Left hindlimb (tissue), 1 donor: ENCODE measurements at regions not wholly inside any gene's neighbourhood (a gene's known extent, or its start where the extent isn't known, plus 50 kb on each side); places are given as distances from the start of the nearest gene placed in this dataset.
A peak's percentile ranks its signal among the peaks of the same experiment; 100 is the strongest.

Experiments used
- DNase-seq: peaks from one replicate; pipeline ENCODE4 v3.0.0-alpha.2; 2018

DNA sequence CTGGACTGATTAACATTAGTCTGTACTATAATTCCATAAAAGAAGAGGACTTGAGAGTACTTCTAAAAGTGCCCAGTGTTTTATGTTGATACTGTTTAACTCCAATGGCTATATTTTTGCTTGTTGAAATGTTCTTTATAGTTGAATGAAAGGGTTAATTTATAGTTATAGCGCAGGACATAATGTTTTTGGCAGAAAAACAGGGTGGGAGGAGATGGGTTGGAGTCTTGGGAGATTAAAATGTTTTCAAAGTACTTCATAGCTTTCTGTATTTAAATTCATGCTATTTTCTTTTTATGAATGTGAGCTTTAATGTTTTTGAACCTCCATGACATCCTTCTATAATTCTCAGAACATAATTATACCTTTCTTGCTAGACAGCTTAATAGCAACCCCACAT lies 108.2 kb downstream of the CNTN3 start:
- no peak for DNase-seq

DNA sequence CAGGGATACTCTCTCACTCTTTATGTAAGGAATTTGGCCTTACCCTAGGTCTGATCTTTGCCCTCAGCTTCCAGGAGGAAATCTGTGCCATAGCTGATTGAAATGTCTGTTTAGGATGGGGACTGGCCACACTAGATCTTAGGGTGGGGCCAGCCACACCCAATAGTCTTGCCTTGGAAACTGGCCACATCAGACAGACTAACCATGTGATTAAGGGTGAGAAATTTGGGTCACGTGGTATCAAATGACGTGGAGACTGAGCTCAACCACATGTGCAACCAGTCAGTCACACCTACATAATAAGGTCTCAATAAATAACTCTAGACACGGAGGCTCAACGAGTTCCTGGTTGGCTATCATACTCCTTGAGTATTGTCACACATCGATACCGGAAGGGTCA lies 113.5 kb downstream of the CNTN3 start:
- DNase-seq: no peak

DNA sequence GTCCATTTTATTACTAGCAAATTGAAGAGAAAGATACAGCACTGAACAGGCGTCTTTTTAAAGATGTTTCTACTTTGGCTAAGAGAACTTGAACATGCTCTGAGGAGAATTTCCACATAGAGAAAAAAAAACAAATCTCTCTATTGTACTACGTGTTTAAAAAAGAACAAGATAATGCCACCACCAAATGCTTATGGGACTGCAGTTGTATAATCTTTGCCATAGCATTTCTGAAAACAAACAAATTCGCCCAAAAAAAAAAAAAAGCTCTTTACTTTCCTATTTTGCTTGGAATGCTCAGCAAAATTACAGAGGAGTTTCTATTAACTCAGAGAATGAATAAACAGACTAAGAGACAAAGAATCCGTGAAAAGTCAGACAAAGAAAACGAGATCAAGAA lies 114.2 kb downstream of the CNTN3 start:
- no peak for DNase-seq

DNA sequence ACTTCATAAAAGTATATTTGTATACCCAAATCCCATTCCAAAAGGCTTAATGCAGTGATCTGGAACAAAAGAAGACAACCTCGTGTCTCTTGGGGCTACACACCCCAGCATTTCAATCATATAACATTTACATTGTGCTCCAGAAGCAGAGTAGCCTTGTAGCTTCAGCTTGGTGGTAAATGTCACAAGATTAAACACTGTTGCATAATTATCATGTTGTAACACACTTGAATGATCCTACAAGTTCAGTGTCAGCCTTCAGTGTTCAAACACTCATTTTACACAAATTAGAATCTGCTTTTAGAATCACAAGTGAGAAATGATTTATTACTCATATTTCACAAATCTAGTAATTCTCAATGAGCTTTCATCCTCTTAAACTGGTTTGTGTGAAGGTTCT lies 122.6 kb downstream of the CNTN3 start:
- no peak for DNase-seq

DNA sequence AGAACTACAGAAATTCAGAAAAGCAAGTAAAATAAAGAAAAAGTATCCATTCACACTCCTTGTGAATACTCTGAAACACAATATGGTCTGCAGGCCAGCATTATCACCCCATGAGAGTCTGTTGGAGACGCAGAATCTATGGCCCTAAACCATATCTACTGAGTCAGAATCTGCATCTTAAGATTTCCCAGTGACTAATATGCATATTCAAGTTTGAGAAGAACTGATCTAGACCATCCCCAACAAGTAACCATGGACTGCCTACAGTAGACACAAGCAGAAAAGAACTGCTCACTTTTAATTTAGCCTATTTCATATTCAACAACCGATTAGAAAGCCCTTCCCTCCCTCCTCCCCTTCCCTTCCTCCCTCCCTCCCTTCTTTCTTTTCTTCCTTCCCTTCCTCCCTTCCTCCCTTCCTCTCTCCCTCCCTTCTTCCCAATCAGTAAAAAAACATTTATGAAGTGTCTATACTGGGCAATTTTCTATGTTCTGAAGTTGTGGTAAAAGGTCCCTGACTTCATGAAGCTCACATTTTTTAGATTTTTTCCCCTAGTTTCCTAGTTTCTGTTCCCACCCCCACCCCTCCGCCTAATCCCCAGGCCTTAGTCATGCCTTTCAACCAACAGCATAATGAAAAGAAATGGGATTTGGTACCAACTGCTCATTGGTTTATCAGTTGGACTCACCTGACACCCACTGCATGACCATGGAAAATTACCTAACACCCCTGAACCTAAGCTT lies 125.2 kb downstream of the CNTN3 start:
- DNase-seq: no peak

DNA sequence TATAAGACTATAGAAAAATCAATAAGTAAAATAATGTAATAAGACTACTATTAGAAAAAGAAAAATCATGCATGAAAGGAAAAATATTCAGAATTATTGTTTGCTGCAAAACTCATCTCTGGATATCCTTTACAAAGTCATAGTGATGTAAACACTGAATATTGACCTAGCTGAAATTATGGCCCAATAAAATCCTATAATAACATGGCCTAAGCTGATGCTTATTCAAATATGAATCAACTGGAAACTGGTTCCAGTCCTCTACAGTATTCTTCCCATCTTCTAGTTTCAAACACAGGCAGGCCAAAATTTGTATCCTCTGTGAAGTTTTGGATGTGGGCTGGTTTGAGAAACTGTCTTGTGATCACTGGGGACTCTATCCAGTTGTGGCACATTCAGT lies 134.5 kb downstream of the CNTN3 start:
- DNase-seq: no peak

DNA sequence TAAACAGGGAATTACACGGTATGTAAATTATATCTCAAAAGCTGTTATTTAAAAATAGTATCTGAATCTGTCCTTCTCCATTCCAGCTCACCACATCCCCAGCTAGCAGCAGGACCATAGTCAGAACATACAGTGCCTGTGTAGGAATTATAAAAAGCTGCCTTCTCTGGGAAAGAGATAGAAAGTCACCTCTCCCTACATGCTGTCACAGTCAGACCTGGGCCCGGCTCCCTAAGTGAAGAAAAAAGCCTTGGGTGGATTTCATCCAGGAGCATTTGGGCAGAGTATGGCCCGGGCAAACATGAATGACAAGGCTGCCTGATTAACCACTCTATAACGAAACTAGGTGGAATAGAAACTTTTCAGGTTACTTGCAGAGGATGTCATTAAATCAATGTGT lies 144.1 kb downstream of the CNTN3 start:
- no peak for DNase-seq

DNA sequence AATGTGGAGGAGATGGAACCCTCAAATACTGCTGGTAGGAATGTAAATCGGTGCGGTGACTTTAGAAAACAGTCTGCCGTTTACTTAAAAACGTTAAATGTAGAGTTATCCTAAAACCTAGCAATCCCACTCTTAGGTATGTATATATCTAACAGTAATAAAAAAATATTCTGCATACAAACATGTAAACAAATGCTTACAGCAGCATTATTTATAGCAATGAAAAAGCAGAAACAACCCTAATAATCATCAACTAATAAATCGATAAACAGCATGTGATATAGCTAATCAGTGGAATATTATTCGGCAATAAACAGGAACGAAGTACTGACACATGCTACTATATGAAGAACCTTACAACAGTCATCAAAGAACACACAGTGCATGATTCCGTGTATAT lies 144.7 kb downstream of the CNTN3 start:
- DNase-seq: no peak

DNA sequence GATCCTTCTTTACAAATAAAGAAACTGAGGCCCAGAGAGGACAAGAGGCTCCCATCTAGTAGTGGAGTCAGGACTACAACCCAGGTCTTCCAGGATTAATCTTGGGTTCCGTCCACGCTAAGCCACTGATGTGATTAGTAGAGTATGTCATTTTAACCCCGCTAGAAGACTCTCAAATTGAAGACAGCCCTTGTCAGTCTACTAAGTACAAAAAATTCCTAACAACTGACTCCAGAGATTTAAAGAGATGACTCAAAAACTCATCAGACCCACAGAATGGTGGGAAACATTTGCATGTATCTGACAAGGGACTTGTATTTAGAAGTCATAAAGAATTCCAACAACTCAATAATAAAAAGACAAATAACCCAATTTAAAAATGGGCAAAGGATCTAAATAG lies 145.3 kb downstream of the CNTN3 start:
- DNase-seq: no peak

DNA sequence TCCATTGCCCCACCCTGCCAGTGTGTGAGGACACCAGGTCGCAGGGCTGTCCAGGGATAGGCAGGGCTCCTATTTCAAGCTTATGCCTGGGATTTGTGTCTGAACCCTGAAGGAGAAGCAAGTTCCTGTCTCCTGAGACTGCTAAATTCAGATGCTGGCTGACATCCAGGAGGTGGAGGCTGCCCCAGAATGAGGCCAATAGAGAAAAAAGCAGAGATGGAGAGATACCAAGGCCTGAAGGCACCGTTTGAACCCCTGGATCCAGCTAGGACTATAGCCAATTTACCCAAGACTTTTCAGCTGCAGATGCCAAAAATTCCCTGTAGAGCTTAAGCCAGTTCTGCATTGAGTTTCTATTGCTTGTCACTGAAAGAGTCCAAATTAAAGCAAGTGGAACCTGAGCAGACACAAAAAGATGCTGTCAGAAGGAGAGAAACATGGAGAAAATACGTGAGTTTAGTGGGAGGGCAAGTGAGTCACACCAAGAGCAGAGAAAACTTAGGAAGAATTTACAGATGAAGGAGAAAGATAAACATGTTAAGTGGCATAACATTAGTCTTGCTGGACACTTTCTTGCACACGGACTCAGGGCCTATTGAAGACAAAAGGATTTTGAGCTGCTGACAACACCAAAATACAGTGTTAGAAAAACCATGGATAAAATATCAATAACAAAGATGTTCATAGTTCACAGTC lies 148.6 kb downstream of the CNTN3 start:
- peak; percentile 27 for DNase-seq

DNA sequence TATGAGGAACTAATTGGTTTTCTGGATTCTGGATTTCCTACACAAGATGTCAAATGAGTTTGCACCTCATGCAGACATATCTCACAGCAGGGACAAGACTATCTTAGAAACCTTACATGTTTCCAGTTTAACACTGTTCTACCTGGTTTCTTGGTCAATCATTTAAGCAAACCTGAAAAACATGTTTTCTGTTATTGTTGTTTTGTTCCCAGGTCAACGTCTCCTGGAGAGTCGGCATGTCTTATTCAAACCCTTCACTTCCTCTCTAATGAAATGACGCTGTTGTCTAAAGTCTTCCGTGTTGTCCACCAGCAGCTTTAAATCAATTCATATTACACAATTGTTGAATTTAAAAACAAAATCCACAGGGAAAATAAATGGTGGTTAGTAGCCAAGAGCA lies 150.9 kb downstream of the CNTN3 start:
- no peak for DNase-seq

DNA sequence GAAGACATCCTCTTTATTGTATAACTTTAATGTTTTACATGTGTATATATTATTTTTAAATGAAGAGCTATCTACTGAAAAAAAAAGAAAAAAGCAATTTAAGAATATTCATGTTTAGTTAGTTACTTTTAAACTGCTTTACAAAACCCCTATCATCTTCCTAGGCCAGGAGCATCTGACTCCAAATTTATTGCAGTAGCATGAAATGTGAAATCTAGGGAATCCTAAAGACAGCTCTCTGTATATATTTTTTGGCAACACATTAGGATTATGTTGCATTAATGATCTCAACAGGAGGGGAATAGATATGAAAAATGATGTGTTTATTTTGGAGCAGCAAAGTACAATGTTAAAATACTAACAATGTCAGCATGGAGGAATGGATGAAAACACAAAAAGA lies 158.3 kb downstream of the CNTN3 start:
- no peak for DNase-seq

DNA sequence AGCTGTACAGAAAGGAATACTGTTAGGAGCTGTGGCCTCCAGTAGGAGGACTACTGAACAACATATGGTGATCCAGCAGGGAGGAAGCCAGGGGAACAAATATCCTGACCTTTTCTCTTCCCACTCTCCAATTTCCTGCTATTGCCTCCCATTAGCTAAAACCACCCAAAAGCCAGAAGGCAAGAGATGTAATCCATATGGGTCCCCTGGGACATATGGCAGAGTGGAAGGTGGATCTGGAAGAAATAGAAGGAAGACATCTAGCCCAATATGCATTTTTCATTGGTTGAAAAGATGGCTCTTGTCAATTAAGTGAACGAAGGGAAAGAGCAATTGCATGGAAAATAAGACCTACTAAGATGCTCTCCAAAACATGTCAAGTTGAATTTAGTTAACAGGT lies 167.2 kb downstream of the CNTN3 start:
- DNase-seq: no peak

DNA sequence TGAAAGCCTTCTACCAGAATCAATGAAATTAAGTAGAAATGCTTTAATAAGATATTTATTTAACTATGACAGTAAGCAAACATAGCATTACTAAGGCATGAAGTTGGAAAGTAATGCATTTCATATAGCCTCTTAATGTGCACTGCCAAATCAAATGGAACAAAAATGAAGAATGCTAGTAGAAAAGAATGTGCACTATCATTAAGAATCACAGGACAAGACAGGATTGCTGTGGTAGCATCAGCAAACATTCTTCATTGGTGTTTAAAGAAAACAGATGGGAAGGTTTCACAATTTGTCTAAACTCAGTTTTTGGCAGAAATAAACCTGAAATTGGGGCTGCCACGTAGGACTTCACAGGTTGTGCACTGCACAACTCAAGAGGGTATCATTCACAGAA lies 168.9 kb downstream of the CNTN3 start:
- DNase-seq: no peak

DNA sequence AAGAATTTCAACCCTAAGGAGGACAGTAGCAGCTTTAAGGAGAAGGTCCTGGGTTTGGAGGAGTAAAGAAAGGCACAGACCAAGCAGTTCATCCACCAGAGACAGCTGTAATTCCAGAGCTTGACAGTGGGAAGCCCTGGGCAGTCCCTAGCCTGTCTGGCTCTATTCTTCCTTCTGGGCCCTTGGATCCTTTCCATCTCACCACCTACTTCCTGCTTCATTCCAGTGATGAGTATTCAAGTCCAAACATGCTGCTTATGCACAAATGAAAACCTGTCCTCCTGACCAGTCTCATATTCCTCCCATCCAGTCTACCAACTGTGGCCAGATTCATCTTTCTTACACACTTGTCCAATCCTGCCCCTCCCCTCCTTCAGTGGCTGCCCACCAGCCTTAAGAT lies 171.4 kb downstream of the CNTN3 start:
- DNase-seq: no peak

DNA sequence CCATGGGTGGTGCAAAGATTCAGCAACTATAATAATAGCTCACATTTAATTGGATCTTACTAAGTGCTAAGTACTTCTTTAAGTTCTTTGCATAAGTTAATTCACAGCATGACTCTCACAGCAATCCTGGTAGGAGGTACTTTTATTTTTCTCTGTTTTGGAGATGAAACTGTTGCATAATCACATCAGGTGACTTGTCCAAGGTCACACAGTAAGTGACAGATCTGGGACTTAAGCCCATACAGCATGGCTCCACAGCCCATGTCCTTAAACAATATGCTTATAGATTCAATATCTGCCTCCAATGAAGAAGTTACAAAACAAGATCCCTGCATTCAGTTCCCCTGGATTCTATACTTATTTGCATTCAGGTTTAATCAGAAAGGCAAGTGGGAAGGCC lies 171.8 kb downstream of the CNTN3 start:
- DNase-seq: no peak

DNA sequence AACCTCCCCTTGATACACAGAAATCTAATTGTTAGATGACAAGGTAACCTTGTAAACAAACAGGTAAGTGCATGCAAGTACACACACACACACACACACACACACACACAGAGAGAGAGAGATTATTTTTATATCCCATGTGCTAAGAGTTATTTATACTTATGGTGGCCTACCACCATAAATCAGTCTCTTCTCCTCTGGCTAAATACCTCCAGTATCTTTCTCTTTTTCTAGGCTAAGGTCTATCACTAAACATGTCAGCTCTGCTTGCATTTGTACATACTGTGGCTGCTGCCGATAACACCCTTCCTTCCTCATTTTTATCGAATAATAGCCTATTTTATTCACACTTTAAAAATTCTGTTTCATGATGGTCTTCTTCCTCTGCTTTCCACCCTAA lies 172.4 kb downstream of the CNTN3 start:
- DNase-seq: no peak

DNA sequence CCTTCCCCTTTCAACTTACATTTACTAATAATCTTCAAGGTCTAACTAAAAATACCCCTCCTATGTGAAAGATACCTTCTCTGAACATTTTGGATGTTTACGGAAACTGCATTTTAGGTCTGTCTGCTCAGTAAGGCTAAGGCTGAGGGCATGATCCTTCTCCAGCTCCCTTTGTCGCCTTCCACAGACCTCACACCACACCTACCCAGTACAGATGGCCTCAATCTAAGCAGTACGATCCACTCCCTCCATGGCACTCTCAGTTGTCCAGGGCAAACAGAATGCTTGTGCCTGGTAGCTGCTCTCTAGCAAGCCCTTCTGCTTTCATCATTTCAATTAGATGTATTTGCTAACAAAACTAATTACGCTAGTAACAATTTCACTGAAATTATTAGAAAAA lies 178.3 kb downstream of the CNTN3 start:
- DNase-seq: no peak

DNA sequence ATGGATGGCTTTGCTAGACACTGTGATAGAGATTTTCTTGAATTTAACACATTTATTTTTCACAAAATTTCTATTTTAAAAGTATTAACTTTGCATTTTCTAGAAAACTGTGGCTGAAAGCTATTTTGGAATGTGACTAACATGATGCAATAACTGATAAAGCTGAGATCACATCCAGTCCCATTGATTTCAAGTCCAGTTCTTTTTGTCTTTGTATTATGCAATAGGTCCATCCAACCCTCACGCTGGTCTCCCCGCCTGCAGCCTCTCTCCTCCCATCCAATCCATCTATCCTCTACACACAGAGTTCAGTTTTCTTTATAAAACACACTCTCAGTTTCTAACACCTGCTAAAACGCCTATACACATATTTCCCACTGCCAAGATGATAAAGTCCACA lies 178.8 kb downstream of the CNTN3 start:
- no peak for DNase-seq

DNA sequence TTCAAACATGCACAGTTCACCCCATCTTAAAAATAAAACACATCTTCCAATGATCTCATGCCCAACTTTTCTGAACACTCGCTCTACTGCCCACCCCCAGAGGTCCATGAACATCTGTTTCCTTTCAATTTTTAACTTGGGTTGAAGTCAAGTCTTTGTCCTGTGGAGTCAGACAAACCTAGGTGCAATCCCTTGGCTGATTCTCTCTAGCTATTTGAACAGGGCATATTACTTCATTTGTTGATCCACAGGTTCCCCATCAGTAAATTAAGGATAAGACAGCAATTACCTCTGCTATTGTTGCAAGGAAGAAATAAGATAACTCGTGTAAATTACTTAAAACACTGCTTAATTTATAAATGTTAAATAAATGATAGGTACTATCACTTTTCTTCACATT lies 180.1 kb downstream of the CNTN3 start:
- no peak for DNase-seq

DNA sequence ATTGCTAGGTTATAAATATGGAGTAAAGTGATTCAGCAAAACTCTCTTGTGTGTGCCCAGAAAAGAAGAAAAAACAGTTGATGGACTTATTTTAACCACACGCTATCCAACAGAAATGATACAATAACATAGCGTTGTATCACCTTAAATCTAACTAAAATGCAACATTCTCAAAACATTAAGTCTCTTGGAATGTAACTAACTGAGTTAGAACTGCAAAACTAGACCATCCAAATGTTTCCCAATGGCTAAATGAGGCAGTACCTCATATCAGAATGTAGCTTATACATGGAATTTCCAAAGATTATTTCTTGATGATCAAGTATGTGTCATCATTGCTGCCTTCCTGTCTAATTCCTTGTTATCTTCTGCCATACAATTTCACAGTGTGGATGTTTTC lies 187.9 kb downstream of the CNTN3 start:
- DNase-seq: no peak

DNA sequence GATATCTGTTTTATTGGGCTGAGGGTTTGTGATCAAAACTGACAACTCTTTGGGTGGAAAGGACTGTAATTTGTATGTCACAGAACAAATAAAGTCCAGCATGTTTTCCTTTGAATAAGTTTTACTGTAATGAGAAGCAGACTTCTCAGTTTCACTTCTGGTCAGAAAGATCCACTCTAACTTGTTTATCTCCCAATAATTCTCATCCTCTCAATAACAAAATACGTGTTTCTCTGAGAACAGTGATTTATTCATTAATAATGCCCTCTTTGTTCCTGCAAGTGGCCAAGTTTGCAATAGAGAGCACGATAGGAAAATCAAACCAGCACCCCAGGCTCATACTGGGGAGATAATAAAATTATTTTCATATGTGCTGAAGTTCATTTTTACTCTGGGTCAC lies 190.6 kb downstream of the CNTN3 start:
- DNase-seq: no peak

DNA sequence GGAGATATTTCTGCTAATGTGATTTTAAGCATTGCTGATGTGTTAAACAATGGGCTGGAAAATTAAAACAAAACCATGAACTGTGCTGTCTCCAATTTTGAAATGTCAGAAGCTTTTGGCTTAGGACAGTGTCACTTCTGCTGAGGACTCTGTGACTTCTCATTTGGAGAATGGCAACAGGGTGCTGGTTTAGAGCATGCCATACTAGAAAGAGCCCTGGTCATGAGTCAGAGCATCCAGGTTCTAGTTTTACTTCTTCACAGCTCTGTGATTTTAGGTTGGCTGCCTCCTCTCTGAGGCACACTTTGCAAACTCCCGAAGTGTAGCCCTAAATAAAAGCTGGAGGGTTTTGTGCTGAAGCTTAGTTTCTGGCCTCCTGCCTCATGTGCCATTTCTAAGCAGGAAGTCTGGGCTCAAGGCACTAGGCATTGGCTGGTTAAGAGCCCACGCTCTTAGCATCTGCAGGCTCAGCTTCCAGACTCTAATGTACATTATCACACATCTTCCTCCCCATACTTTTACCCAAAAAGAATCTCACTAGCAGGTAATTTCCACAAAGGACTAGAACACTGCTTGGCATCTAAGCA lies 193.8 kb downstream of the CNTN3 start:
- DNase-seq: no peak

DNA sequence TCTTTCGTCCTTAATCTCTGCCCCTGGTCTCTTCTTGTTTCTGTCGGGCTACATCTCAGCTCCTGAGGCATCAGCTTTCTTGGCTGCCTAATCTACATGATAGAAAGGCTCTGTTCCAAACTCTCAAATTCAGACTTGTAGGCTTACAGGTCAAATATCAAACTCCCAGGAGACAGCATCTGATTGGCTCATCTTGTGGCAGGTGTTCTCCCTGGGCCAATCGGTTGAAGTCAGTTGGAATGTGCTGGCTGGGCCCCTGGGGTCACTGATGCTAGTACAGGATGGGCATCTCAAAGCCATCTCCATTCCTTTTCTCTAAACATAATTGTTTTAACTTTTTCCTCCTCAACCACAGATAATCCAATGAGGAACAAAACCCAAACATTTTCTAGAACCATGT lies 198.7 kb downstream of the CNTN3 start:
- DNase-seq: no peak
